Kidney tubule cell (primary cell): ENCODE measurements at regions not wholly inside any gene's neighbourhood (a gene's known extent, or its start where the extent isn't known, plus 50 kb on each side); places are given as distances from the start of the nearest gene placed in this dataset.

Experiments used
- DNase-seq: peaks from one replicate; pipeline ENCODE4 v3.0.0-alpha.2; 2018; ENCODE audit warnings: low spot score

- DNase-seq, result no peak
Measured at GRCh38 chr18:43482136-43482535, 204.8 kb upstream of the SYT4 start.

GRCh38 chr18:43482600-43482999 lies 205.3 kb upstream of the SYT4 start:
- no peak for DNase-seq

- DNase-seq, result no peak
Measured at GRCh38 chr18:43484710-43485109, 207.4 kb upstream of the SYT4 start.

DNA sequence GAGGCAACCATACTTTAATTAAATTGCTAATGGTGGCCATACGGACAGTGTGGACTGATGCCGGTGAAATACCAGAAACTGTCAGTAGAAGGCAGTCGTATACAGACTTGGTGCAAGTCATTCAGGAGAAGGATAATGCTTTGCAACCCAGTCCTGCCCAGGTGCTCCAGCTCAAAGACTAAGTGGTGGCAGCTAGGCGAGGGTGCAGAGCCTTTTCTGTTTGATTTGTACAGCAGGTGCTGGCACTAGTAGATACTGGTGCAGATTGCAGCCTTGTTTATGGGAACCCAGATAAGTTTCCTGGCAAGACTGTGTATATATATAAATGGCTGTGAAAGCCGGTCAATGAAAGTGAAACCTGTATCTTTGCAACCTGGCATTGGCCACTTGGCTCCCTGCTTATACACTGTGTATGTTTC lies 208.3 kb upstream of the SYT4 start:
- no peak for DNase-seq

DNA sequence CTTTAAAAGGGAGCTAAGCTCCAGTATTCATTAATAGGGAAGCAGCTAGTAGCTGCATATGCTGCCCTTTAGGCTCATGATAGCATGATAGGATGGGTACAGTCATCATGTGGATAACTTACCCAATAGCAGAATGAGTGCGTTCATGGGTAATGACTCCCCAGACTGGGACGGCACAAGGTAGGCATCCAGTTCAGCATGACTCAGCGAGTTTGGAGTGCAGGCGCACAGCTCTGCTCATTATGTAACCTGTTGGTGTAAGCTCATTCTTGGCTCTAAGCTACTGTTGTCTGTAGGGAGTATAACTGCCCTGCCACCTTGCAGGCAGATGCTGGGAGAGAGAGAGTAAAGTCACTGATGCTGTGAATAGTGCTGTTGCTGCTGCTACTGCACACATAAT lies 209.2 kb upstream of the SYT4 start:
- DNase-seq, result peak; percentile 9

DNA sequence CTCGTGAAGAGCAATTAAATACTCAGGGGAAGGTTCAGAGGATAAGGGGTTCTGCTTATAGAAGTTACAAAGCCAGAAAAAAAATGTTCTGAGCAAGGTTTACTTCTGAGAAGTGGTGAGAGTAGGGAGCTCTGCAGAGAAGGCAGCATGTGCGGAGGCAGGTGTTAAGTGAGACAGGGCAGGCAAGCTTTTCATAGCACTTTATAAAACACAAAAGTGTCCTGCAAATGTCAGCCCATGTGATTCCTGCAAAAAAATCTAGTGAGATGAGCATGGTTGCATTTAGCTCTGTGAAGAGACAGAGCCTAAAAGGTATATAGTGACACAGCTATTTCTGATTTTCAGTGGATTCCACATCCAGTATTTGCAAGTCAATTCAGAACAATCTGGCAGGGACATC lies 223.8 kb upstream of the SYT4 start:
- DNase-seq, result no peak

- no peak for DNase-seq
Measured at GRCh38 chr18:43506935-43507334, 229.6 kb upstream of the SYT4 start.

- no peak for DNase-seq
Measured at GRCh38 chr18:43507842-43508481, 230.7 kb upstream of the SYT4 start.

- no peak for DNase-seq
Measured at GRCh38 chr18:43514747-43515146, 237.5 kb upstream of the SYT4 start.

- DNase-seq, result no peak
Measured at GRCh38 chr18:43515481-43515880, 238.2 kb upstream of the SYT4 start.

- peak; percentile 24 for DNase-seq
Measured at GRCh38 chr18:43524260-43524659, 247.0 kb upstream of the SYT4 start.

GRCh38 chr18:43525169-43525568 lies 247.9 kb upstream of the SYT4 start:
- DNase-seq, result no peak

- no peak for DNase-seq
Measured at GRCh38 chr18:43526426-43527145, 249.3 kb upstream of the SYT4 start.

GRCh38 chr18:43531438-43531837 lies 254.1 kb upstream of the SYT4 start:
- DNase-seq, result no peak

DNA sequence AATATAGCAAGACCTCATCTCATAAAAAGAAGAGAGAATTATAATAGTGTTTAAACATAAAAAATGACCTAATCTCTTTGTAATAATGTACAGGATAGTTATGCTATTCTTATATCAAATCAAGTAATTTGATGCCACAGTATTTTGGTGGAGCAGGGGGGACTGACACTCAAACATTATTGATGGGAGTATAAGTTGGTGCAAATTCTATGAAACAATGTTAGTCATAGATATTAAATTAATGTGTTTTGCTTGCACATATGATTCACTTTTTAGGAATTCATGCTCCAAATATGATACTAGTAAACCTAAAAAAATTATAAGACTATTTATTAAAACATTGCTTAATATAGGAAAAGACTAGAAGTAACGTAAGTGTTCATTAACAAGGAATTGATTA lies 256.1 kb upstream of the SYT4 start:
- no peak for DNase-seq

- DNase-seq, result peak; percentile 1
Measured at GRCh38 chr18:43534511-43534910, 257.2 kb upstream of the SYT4 start.

GRCh38 chr18:43539862-43540261 lies 262.6 kb upstream of the SYT4 start:
- no peak for DNase-seq

- DNase-seq, result no peak
Measured at GRCh38 chr18:43542016-43542415, 264.7 kb upstream of the SYT4 start.

GRCh38 chr18:43543236-43543635 lies 265.9 kb upstream of the SYT4 start:
- no peak for DNase-seq

GRCh38 chr18:43547456-43547855 lies 270.2 kb upstream of the SYT4 start:
- DNase-seq, result no peak

GRCh38 chr18:43559507-43559906 lies 282.2 kb upstream of the SYT4 start:
- no peak for DNase-seq

GRCh38 chr18:43563780-43564179 lies 286.5 kb upstream of the SYT4 start:
- DNase-seq, result peak; percentile 56

DNA sequence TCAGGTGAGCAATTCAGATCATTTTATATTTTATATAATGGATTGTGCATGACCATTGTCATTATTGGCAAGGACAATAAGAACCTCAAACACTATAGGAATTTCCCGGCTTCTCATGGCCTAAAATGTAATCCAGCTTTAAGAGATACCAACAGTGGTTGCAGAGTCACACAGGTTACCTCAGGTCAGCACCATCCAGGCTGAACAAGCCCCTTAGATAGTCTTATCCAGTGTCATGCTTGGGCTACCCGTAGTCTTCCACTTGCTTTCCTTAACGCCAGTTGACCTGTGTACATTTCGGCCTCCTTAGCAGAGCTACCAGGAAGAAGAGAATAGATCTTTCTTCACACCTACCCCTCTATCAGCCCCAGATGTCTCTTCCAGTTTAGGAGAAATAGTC lies 293.3 kb upstream of the SYT4 start:
- DNase-seq, result no peak
